H9 (cell line): ENCODE measurements at regions not wholly inside any gene's neighbourhood (a gene's known extent, or its start where the extent isn't known, plus 50 kb on each side); places are given as distances from the start of the nearest gene placed in this dataset.

ENCODE experiments used
- DNase-seq: peaks from one replicate; pipeline ENCODE4 v3.0.0-alpha.2; 2017
- H2AFZ ChIP-seq: one replicate; pipeline ENCODE4 v1.6.1; 2013; ENCODE audit warnings: mild to moderate bottlenecking, low read length, control low read depth, moderate library complexity
- H2AK5ac ChIP-seq: 2 replicates; pipeline ENCODE4 v1.6.1; 2013; ENCODE audit warnings: low read length, control low read depth, mixed read lengths; ENCODE audit not compliant: insufficient read length
- H2BK120ac ChIP-seq: one replicate; pipeline ENCODE4 v1.6.1; 2013; ENCODE audit warnings: low read depth, mild to moderate bottlenecking, low read length, control low read depth, inconsistent platforms; ENCODE audit not compliant: poor library complexity, severe bottlenecking
- H2BK12ac ChIP-seq: 2 replicates; pipeline ENCODE4 v1.6.1; 2013; ENCODE audit warnings: low read length, control low read depth, mixed read lengths, low read depth; ENCODE audit not compliant: insufficient read length
- H2BK15ac ChIP-seq: 2 replicates; pipeline ENCODE4 v1.6.1; 2013; ENCODE audit warnings: low read depth, low read length, control low read depth
- H2BK20ac ChIP-seq: one replicate; pipeline ENCODE4 v1.6.1; 2013; ENCODE audit warnings: low read depth, mild to moderate bottlenecking, low read length, control low read depth, inconsistent platforms; ENCODE audit not compliant: poor library complexity, severe bottlenecking
- H2BK5ac ChIP-seq: 2 replicates; pipeline ENCODE4 v1.6.1; 2013; ENCODE audit warnings: low read length, control low read depth, mixed read lengths; ENCODE audit not compliant: insufficient read length
- H3K14ac ChIP-seq: 2 replicates; pipeline ENCODE4 v1.6.1; 2013; ENCODE audit warnings: low read length, control low read depth; ENCODE audit not compliant: insufficient read depth
- H3K18ac ChIP-seq: 2 replicates; pipeline ENCODE4 v1.6.1; 2013; ENCODE audit warnings: low read depth, mild to moderate bottlenecking, mixed read lengths, low read length, control low read depth; ENCODE audit not compliant: insufficient read length
- H3K23ac ChIP-seq: 2 replicates; pipeline ENCODE4 v1.6.1; 2013; ENCODE audit warnings: low read length, control low read depth, mixed read lengths, low read depth; ENCODE audit not compliant: insufficient read length
- H3K23me2 ChIP-seq: 2 replicates; pipeline ENCODE4 v1.6.1; 2013; ENCODE audit warnings: low read depth, mild to moderate bottlenecking, mixed read lengths, low read length, control low read depth; ENCODE audit not compliant: insufficient read length, poor library complexity, severe bottlenecking
- H3K27ac ChIP-seq: 2 replicates; pipeline ENCODE4 v1.5.1; 2013; ENCODE audit warnings: low read length, control low read depth, mixed read lengths, low read depth; ENCODE audit not compliant: insufficient read length
- H3K27me3 ChIP-seq: 2 replicates; pipeline ENCODE4 v1.6.1; 2013; ENCODE audit warnings: low read length, control low read depth, inconsistent platforms; ENCODE audit not compliant: insufficient read depth
- H3K4ac ChIP-seq: 2 replicates; pipeline ENCODE4 v1.6.1; 2013; ENCODE audit warnings: low read depth, mild to moderate bottlenecking, control low read depth, inconsistent platforms, low read length, moderate library complexity
- H3K4me1 ChIP-seq: 2 replicates; pipeline ENCODE4 v1.6.1; 2013; ENCODE audit warnings: low read length, control low read depth, inconsistent platforms; ENCODE audit not compliant: insufficient read depth
- H3K4me2 ChIP-seq: 2 replicates; pipeline ENCODE4 v1.6.1; 2013; ENCODE audit warnings: low read length, control low read depth, mixed read lengths; ENCODE audit not compliant: insufficient read length, insufficient read depth
- H3K56ac ChIP-seq: 2 replicates; pipeline ENCODE4 v1.6.1; 2013; ENCODE audit warnings: low read depth, mild to moderate bottlenecking, mixed read lengths, low read length, control low read depth; ENCODE audit not compliant: insufficient read length
- H3K79me1 ChIP-seq: 2 replicates; pipeline ENCODE4 v1.6.1; 2013; ENCODE audit warnings: low read depth, mild to moderate bottlenecking, moderate library complexity, low read length, control low read depth, inconsistent platforms; ENCODE audit not compliant: insufficient read depth, poor library complexity, severe bottlenecking
- H3K79me2 ChIP-seq: 2 replicates; pipeline ENCODE4 v1.6.1; 2013; ENCODE audit warnings: low read length, control low read depth, inconsistent platforms; ENCODE audit not compliant: insufficient read depth
- H3K9ac ChIP-seq: 2 replicates; pipeline ENCODE4 v1.6.1; 2013; ENCODE audit warnings: low read length, control low read depth, mixed read lengths; ENCODE audit not compliant: insufficient read length; ENCODE audit errors: extremely low read depth
- H3K9me3 ChIP-seq: one replicate; pipeline ENCODE4 v1.6.1; 2013; ENCODE audit warnings: low read depth, low read length, inconsistent platforms; ENCODE audit not compliant: control insufficient read depth
- H3T11ph ChIP-seq: one replicate; pipeline ENCODE4 v1.6.1; 2013; ENCODE audit warnings: mild to moderate bottlenecking, low read length, control low read depth, inconsistent platforms
- H4K20me1 ChIP-seq: one replicate; pipeline ENCODE4 v1.6.1; 2013; ENCODE audit not compliant: control insufficient read depth, insufficient read length, insufficient read depth
- H4K5ac ChIP-seq: 2 replicates; pipeline ENCODE4 v1.6.1; 2013; ENCODE audit warnings: low read depth, mild to moderate bottlenecking, mixed read lengths, low read length, control low read depth; ENCODE audit not compliant: insufficient read length
- H4K8ac ChIP-seq: replicated peaks from 2 replicates; pipeline ENCODE4 v1.6.1; 2013; ENCODE audit warnings: low read length, control low read depth, mixed read lengths, low read depth; ENCODE audit not compliant: insufficient read length
- H4K91ac ChIP-seq: 2 replicates; pipeline ENCODE4 v1.6.1; 2013; ENCODE audit warnings: low read depth, mild to moderate bottlenecking, moderate library complexity, mixed read lengths, low read length, control low read depth; ENCODE audit not compliant: insufficient read length
- H3K27ac Mint-ChIP-seq, 3 experiments: 2 replicates in 2 of 3; 3 replicates in 1 of 3; pipeline ENCODE4 v1.8.0; 2020 to 2021; ENCODE audit warnings: mixed read lengths in 3 of 3, mild to moderate bottlenecking in 1 of 3, moderate library complexity in 1 of 3
- H3K27me3 Mint-ChIP-seq: 2 replicates; pipeline ENCODE4 v1.8.0; 2021; ENCODE audit warnings: low read depth, mild to moderate bottlenecking, moderate library complexity, mixed read lengths
- H3K36me3 Mint-ChIP-seq, 3 experiments: 2 replicates in 2 of 3; 3 replicates in 1 of 3; pipeline ENCODE4 v1.8.0; 2020 to 2021; ENCODE audit warnings: low read depth in 3 of 3, mixed read lengths in 3 of 3; ENCODE audit not compliant: insufficient read depth in 1 of 3
- H3K4me1 Mint-ChIP-seq, 2 experiments: 2 replicates each; pipeline ENCODE4 v1.8.0; 2020; ENCODE audit warnings: mixed read lengths in 2 of 2
- H3K4me3 Mint-ChIP-seq, 2 experiments: 2 replicates in 1 of 2; 3 replicates in 1 of 2; pipeline ENCODE4 v1.8.0; 2020 to 2021; ENCODE audit warnings: mild to moderate bottlenecking in 2 of 2, mixed read lengths in 2 of 2, moderate library complexity in 1 of 2
- H3K9me3 Mint-ChIP-seq, 2 experiments: 2 replicates in 1 of 2; 3 replicates in 1 of 2; pipeline ENCODE4 v1.8.0; 2020; ENCODE audit warnings: mild to moderate bottlenecking in 2 of 2, mixed read lengths in 2 of 2, moderate library complexity in 1 of 2
- CTCF ChIP-seq: fragments of 200-600 bp; sonication (generic); conservative IDR thresholded peaks from 3 replicates; pipeline ENCODE4 v1.8.0; 2021; ENCODE audit warnings: antibody characterized with exemption, mild to moderate bottlenecking
- WGBS: extraction: QIAGEN DNeasy Blood & Tissue Kit; methylation state at CpG from one replicate; pipeline ENCODE4 v1.1.7; 2013; ENCODE audit warnings: missing lambda C conversion rate, low lambda C conversion rate, mixed read lengths; ENCODE audit not compliant: insufficient read length; ENCODE audit errors: extremely low coverage; 5-methylcytosine and 5-hydroxymethylcytosine counted together

- no peak overlapping the region for H2BK12ac ChIP-seq
- H3K79me2 ChIP-seq: no peaks in the 10 kb centered on the region
- H3K79me1 ChIP-seq: no peaks in the 10 kb centered on the region
- no peak overlapping the region for H2AK5ac ChIP-seq
- H2BK5ac ChIP-seq: no peak overlapping the region
- no peak overlapping the region for H2BK120ac ChIP-seq
- H3K4ac ChIP-seq: no peak overlapping the region
- no peak overlapping the region for H3K4me2 ChIP-seq
- no peak overlapping the region for H3K27ac ChIP-seq
- WGBS: no CpG with 5 or more reads among the region's 8 CpGs
- H4K20me1 ChIP-seq: no peaks in the 10 kb centered on the region
- H3K9ac ChIP-seq: no peak overlapping the region
- no peak overlapping the region for H3K4me3 Mint-ChIP-seq
- no peaks in the 10 kb centered on the region for H3K4me1 Mint-ChIP-seq
- DNase-seq: no peak
- no peaks in the 10 kb centered on the region for H3K36me3 Mint-ChIP-seq
- no peaks in the 10 kb centered on the region for H3K27me3 Mint-ChIP-seq
- H3K27me3 ChIP-seq: no peaks in the 10 kb centered on the region
- no peak overlapping the region for H2BK20ac ChIP-seq
- H3K9me3 ChIP-seq: no peaks in the 10 kb centered on the region
- no peak overlapping the region for H2BK15ac ChIP-seq
- H4K5ac ChIP-seq: no peak overlapping the region
- H3K4me1 ChIP-seq: no peaks in the 10 kb centered on the region
- H3K23me2 ChIP-seq: no peaks in the 10 kb centered on the region
- H2AFZ ChIP-seq: no peak overlapping the region
- H3K14ac ChIP-seq: no peak overlapping the region
- no peak overlapping the region for H4K8ac ChIP-seq
- H3K9me3 Mint-ChIP-seq: no peaks in the 10 kb centered on the region
- no peak overlapping the region for H3T11ph ChIP-seq
- H4K91ac ChIP-seq: no peak overlapping the region
- no peak overlapping the region for H3K23ac ChIP-seq
- no peak overlapping the region for H3K27ac Mint-ChIP-seq
- TF ChIP-seq CTCF: no peak
- H3K56ac ChIP-seq: no peak overlapping the region
- H3K18ac ChIP-seq: no peak overlapping the region
These were observed 846.4 kb downstream of the DCDC2C start for GRCh38 chr2:4549666-4550210.
